D721Med (cell line): ENCODE measurements at regions not wholly inside any gene's neighbourhood (a gene's known extent, or its start where the extent isn't known, plus 50 kb on each side); places are given as distances from the start of the nearest gene placed in this dataset.

Experiments used
- DNase-seq: peaks from one replicate; pipeline ENCODE4 v3.0.0; 2011; ENCODE audit warnings: low spot score; ENCODE audit not compliant: insufficient read length
- FAIRE-seq: peaks from 2 replicates; lab custom pipeline; 2011; peaks lifted over from hg19 to GRCh38; lab: Jason Lieb, UNC
- CTCF ChIP-seq: IDR thresholded peaks from 2 replicates; pipeline ENCODE4 v1.5.1; 2012; ENCODE audit warnings: mild to moderate bottlenecking, control low read depth; ENCODE audit not compliant: insufficient read depth; ENCODE audit errors: missing control alignments

GRCh38 chr1:104291156-104291555 is 541.5 kb downstream of the AMY1C start:
- FAIRE-seq (no peak), DNase-seq (no peak)
- no peak for TF ChIP-seq CTCF

- DNase-seq (no peak), FAIRE-seq (no peak)
- TF ChIP-seq CTCF: no peak
Measured at GRCh38 chr1:104294259-104294658, 544.6 kb downstream of the AMY1C start.

GRCh38 chr1:104295511-104295910 is 545.8 kb downstream of the AMY1C start:
- FAIRE-seq: no peak
- DNase-seq: no peak
- no peak for TF ChIP-seq CTCF

- FAIRE-seq (no peak), DNase-seq (no peak)
- no peak for TF ChIP-seq CTCF
Measured at GRCh38 chr1:104309673-104310072, 560.0 kb downstream of the AMY1C start.

GRCh38 chr1:104315823-104316222 is 566.1 kb downstream of the AMY1C start:
- TF ChIP-seq CTCF: no peak
- DNase-seq (no peak), FAIRE-seq (peak; percentile 41)

- TF ChIP-seq CTCF: no peak
- DNase-seq (no peak), FAIRE-seq (no peak)
Measured at GRCh38 chr1:104322131-104322530, 572.4 kb downstream of the AMY1C start.

GRCh38 chr1:104329278-104329677 is 579.6 kb downstream of the AMY1C start:
- TF ChIP-seq CTCF: no peak
- FAIRE-seq (no peak), DNase-seq (no peak)
